ENCODE measurements at regions not wholly inside any gene's neighbourhood (a gene's known extent, or its start where the extent isn't known, plus 50 kb on each side); places are given as distances from the start of the nearest gene placed in this dataset.

DNA sequence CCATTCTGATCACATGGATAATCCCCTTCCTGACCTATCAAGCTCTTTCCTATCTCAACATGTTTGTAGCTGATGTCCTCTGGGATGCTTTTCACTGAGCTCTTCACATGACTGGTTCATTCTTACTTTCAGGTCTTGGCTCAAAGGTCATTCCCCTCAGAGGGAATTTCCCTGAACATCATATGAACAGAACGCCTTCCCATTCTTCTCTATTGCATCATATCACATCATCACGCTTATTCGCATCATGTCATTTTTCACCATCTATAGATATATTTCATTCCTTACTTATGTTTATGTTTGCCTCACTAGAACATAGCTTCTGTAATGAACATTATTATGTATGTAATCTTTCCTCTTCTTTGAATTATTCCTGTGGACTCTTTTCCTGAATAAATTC, 178.9 kb upstream of the APCDD1 start:
- H3K4me3 ChIP-seq (ENCODE audit: low read depth, low read length), result no peak overlapping the region
- DNase-seq (ENCODE audit: low read depth), result no peak
- TF ChIP-seq, protein P1, sequence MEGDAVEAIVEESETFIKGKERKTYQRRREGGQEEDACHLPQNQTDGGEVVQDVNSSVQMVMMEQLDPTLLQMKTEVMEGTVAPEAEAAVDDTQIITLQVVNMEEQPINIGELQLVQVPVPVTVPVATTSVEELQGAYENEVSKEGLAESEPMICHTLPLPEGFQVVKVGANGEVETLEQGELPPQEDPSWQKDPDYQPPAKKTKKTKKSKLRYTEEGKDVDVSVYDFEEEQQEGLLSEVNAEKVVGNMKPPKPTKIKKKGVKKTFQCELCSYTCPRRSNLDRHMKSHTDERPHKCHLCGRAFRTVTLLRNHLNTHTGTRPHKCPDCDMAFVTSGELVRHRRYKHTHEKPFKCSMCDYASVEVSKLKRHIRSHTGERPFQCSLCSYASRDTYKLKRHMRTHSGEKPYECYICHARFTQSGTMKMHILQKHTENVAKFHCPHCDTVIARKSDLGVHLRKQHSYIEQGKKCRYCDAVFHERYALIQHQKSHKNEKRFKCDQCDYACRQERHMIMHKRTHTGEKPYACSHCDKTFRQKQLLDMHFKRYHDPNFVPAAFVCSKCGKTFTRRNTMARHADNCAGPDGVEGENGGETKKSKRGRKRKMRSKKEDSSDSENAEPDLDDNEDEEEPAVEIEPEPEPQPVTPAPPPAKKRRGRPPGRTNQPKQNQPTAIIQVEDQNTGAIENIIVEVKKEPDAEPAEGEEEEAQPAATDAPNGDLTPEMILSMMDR (conservative IDR thresholded peaks at IDR 0.05; ENCODE audit: low read depth, low read length), result no peak

DNA sequence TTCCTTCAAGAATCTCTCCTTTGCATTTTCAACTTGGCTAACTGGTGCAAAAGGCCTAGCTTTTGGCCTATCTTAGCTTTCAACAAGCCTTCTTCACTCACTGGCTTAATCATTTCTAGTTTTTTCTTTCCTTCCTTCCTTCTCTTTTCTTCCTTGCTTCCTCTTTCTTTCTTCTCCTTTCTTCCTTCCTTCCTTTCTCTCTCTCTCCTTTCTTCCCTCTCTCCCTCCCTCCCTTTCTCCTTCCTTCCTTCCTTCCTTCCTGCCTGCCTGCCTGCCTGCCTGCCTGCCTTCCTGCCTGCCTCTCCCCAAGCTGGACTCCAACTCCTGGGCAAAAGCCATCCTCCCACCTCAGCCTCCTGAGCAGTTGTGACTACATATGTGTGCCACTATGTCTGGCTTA, 176.2 kb upstream of the APCDD1 start:
- no peak overlapping the region for H3K4me3 ChIP-seq (ENCODE audit: low read depth, low read length)
- no peak for DNase-seq (ENCODE audit: low read depth)
- TF ChIP-seq, protein P1 (conservative IDR thresholded peaks at IDR 0.05; ENCODE audit: low read depth, low read length), result no peak

DNA sequence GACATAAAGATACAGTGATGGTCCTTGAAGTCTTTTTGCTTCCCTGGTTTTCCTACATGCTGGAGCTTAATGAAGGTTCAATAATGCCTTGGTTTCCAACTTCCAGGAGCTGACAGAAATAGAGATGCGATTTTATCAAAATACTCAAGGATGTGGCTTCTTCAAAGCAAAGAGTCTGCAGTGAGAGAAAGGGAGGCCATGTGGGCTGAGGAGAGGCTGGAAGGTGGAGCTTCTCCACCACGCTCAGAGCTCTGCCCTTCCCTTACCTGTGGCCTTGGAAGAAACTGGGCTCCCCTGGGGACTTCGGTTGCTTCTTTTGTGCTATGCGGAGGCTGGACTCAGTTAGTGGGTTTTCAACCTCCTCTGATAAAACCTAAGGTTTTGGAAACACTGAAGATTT, 175.0 kb upstream of the APCDD1 start:
- TF ChIP-seq, protein P1 (conservative IDR thresholded peaks at IDR 0.05; ENCODE audit: low read depth, low read length), result no peak
- H3K4me3 ChIP-seq (ENCODE audit: low read depth, low read length), result no peak overlapping the region
- DNase-seq (ENCODE audit: low read depth), result no peak

DNA sequence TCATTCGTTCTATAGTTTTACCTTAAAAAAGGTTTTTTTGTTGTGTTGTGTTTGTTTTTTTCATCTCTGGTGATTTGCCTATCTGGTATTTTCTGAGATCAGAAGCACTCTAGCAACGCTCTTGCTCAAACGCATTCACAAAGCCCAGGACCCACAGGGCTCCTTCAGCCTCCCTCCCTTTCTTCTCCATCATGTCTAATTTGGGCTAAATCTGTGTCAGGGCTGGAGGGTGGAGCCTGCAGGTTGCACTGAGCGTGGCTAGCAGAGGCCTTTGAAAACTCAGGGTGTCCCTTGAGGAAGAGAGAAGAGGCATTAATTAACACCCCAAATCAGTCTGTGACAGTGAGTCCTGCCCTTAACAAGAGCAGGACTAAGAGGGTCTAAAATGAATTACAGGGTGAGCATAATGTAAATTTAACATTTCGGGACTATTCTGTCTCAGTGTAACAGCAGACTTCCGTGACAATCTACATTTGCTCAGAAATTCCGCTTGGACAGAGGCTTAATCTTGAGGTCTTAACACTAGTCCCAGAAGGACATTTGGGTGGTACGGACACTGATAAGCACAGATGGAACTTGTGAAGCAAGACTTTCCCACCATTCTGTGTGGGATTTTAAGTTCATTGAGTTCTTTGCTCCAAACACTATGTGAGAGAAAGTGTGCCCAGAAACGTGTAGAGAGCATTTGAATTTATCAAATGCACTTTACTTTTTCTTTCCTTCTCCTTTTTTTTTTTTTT, 174.4 kb upstream of the APCDD1 start:
- no peak for DNase-seq (ENCODE audit: low read depth)
- no peak overlapping the region for H3K4me3 ChIP-seq (ENCODE audit: low read depth, low read length)
- TF ChIP-seq, protein P1 (conservative IDR thresholded peaks at IDR 0.05; ENCODE audit: low read depth, low read length), result no peak

DNA sequence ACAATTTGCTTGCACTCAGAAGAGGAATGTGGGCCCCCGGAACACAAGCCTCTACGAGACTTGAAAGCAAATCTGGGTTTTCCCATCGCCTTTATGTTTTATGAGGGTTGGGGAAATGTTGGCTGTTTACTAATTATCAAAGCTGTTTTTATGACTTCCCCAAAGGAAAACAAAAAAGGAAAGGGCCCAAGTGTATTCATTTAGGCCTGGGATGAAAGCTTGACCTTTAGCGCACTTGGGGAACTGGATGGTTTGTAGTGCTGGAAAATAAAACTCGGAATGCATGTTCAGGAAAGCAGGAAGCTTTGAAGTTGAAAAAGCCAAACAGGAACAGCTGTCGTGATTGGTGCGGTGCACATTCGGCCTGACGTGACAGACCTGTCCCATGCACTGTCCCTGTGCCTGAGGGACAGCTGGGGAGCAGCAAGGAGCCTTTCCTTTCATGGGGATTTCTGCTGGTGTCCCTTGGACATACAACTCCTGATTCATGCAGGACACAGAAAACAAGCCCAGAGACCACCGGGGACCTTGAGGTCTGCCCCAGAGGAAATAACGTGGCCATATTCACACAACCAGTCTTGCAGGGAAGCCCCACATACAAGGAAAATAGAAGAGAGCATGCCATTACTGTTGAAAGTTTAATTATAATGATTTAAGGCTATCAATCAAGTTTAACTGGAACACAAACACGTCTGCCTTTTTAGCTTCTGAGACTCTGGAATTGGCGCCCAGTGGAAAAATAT, 169.7 kb upstream of the APCDD1 start:
- H3K4me3 ChIP-seq (ENCODE audit: low read depth, low read length), result no peak overlapping the region
- TF ChIP-seq, protein P1 (conservative IDR thresholded peaks at IDR 0.05; ENCODE audit: low read depth, low read length), result no peak
- DNase-seq (ENCODE audit: low read depth), result no peak

DNA sequence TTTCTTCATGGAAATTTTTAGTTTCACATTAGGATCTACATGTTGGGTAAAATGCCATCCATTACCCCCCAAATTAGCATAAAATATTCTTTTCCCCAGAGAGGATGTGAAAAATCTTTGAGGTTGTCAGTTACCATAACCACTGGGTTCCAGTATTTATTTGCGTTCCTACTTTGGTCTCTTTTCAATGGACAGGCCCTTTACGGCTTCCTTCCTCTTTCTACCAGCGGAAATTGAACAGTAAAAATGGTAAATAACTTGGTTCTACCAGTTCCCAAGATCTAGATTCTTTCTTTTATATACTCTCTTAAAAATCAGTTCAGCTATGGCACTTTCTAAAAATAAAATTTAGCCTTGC, 169.2 kb upstream of the APCDD1 start:
- TF ChIP-seq, protein P1 (conservative IDR thresholded peaks at IDR 0.05; ENCODE audit: low read depth, low read length), result no peak
- DNase-seq (ENCODE audit: low read depth), result no peak
- H3K4me3 ChIP-seq (ENCODE audit: low read depth, low read length), result no peak overlapping the region

Measured in choroid plexus epithelial cell (primary cell).